GM12878 (cell line): ENCODE measurements at regions not wholly inside any gene's neighbourhood (a gene's known extent, or its start where the extent isn't known, plus 50 kb on each side); places are given as distances from the start of the nearest gene placed in this dataset.

Source experiments
- ATAC-seq: fragments of 200-7000 bp; cut with Tn5 transposase; 3 replicates; pipeline ENCODE4 v1.9.1; 2020; ENCODE audit warnings: mild to moderate bottlenecking, moderate library complexity
- BruUV-seq: library from RNA; stranded (reverse); fragments of 400-500 nt; replicated peaks from 2 replicates; lab custom pipeline; 2021; lab: Mats Ljungman, UMichigan
- CTCF ChIA-PET: fragments of 300-600 bp; sonication (Branson Sonifier 250); formaldehyde crosslinking; extraction: SDS; loops from one replicate; lab custom pipeline; 2021; ENCODE audit warnings: inconsistent platforms; lab: Yijun Ruan, JAX
- POLR2A ChIA-PET: fragments of 350-600 bp; formaldehyde crosslinking; extraction: SDS; loops from one replicate; lab custom pipeline; 2021; ENCODE audit warnings: inconsistent platforms; lab: Charles Lee
- RAD21 ChIA-PET: fragments of 300-600 bp; sonication (Branson Sonifier 250); formaldehyde crosslinking; loops from one replicate; lab custom pipeline; 2023; ENCODE audit warnings: antibody characterized with exemption; ENCODE audit not compliant: unreplicated experiment; lab: Charles Lee
- SMC1A ChIA-PET: fragments of 300-600 bp; sonication (Branson Sonifier 250); formaldehyde crosslinking; loops from one replicate; lab custom pipeline; 2023; ENCODE audit not compliant: unreplicated experiment, uncharacterized antibody; lab: Charles Lee
- DNase-seq: peaks from one replicate; pipeline ENCODE4 v3.0.0-alpha.2; 2011; ENCODE audit warnings: low read depth, low spot score
- FAIRE-seq: peaks from 3 replicates; lab custom pipeline; 2011; peaks lifted over from hg19 to GRCh38; lab: Jason Lieb, UNC
- H2AFZ ChIP-seq: 2 replicates; pipeline ENCODE4 v1.6.0; 2011; ENCODE audit warnings: low read depth, low read length, control low read depth; ENCODE audit not compliant: control insufficient read depth
- H3K27ac ChIP-seq: 2 replicates; pipeline ENCODE4 v1.5.1; 2011; ENCODE audit warnings: control low read depth; ENCODE audit not compliant: control insufficient read depth, insufficient read depth
- H3K27me3 ChIP-seq, 2 experiments: replicated peaks in 1 of 2; 2 replicates each; pipeline versions ENCODE4 v1.6.0 to v1.6.1; 2011; ENCODE audit warnings: low read length in 1 of 2; ENCODE audit not compliant: control insufficient read depth in 2 of 2, insufficient read depth in 2 of 2
- H3K36me3 ChIP-seq, 2 experiments: 2 replicates each; pipeline ENCODE4 v1.5.1; 2011; ENCODE audit warnings: low read length in 1 of 2; ENCODE audit not compliant: control insufficient read depth in 2 of 2, insufficient read depth in 2 of 2
- H3K4me1 ChIP-seq: 2 replicates; pipeline ENCODE4 v1.6.1; 2011; ENCODE audit warnings: mild to moderate bottlenecking, low read length, moderate library complexity, mixed read lengths; ENCODE audit not compliant: control insufficient read depth, insufficient read depth
- H3K4me2 ChIP-seq: 2 replicates; pipeline ENCODE4 v1.6.0; 2011; ENCODE audit warnings: control low read depth; ENCODE audit not compliant: control insufficient read depth, insufficient read depth
- H3K4me3 ChIP-seq: fragments of 200-600 bp; sonication (generic); 2 replicates; pipeline ENCODE4 v1.5.1; 2016
- H3K79me2 ChIP-seq: 2 replicates; pipeline ENCODE4 v1.6.0; 2011; ENCODE audit warnings: low read length; ENCODE audit not compliant: control insufficient read depth, insufficient read depth
- H3K9ac ChIP-seq: 2 replicates; pipeline ENCODE4 v1.8.0; 2011; ENCODE audit warnings: low read length, control low read depth, mixed read lengths; ENCODE audit not compliant: control insufficient read depth, insufficient read depth
- H3K9me3 ChIP-seq: replicated peaks from 3 replicates; pipeline ENCODE4 v1.5.1; 2011; ENCODE audit warnings: mild to moderate bottlenecking, low read length; ENCODE audit not compliant: control insufficient read depth, insufficient read depth
- H4K20me1 ChIP-seq: 2 replicates; pipeline ENCODE4 v1.6.0; 2011; ENCODE audit not compliant: control insufficient read depth, insufficient read depth
- CREB1 ChIP-seq: IDR thresholded peaks from 2 replicates; pipeline ENCODE4 v1.6.1; 2012; ENCODE audit warnings: low read depth, mild to moderate bottlenecking, inconsistent platforms
- EZH2 ChIP-seq: IDR thresholded peaks from 2 replicates; pipeline ENCODE4 v1.6.1; 2012; ENCODE audit warnings: low read depth, mild to moderate bottlenecking, control low read depth, inconsistent platforms, low read length, borderline replicate concordance; ENCODE audit not compliant: control insufficient read depth
- IRF4 ChIP-seq: IDR thresholded peaks from 2 replicates; pipeline ENCODE4 v1.6.1; 2011; ENCODE audit warnings: low read depth, low read length
- NFYA ChIP-seq: IDR thresholded peaks from 2 replicates; pipeline ENCODE4 v1.6.1; 2011; ENCODE audit warnings: low read depth, mild to moderate bottlenecking, low read length, improper control_type of control experiment, borderline replicate concordance
- RAD21 ChIP-seq: IDR thresholded peaks from 2 replicates; pipeline ENCODE4 v1.6.1; 2011; ENCODE audit warnings: mild to moderate bottlenecking, low read depth, low read length, moderate library complexity; ENCODE audit not compliant: insufficient read depth
- SMC3 ChIP-seq: IDR thresholded peaks from 2 replicates; pipeline ENCODE4 v1.6.1; 2011; ENCODE audit warnings: low read length, improper control_type of control experiment, borderline replicate concordance
- STAT1 ChIP-seq: fragments of 450-650 bp; conservative IDR thresholded peaks from 2 replicates; pipeline ENCODE4 v1.6.1; 2014; ENCODE audit warnings: antibody characterized with exemption, mild to moderate bottlenecking
- WGBS: methylation state at CpG from one replicate; pipeline ENCODE4 v1.1.6; 2016; ENCODE audit warnings: low lambda C conversion rate; ENCODE audit not compliant: insufficient replicate concordance, insufficient coverage; ENCODE audit errors: missing lambda C conversion rate; 5-methylcytosine and 5-hydroxymethylcytosine counted together
- in situ Hi-C: fragments of 300-500 bp; cut with MboI; formaldehyde crosslinking; loops from 9 replicates; pipeline ENCODE4 v1.14.3; 2018; ENCODE audit warnings: mixed read lengths
- intact Hi-C: fragments of 100-400 bp; cut with micrococcal nuclease; formaldehyde crosslinking; loops from one replicate; pipeline ENCODE4 v1.14.2; 2022; ENCODE audit not compliant: unreplicated experiment
- TF ChIP-seq, protein P1 (sequence below), 3 experiments: IDR thresholded peaks in 2 of 3; conservative IDR thresholded peaks in 1 of 3; 2 replicates each; pipeline ENCODE4 v1.5.1; 2011; ENCODE audit warnings: low read depth in 3 of 3, low read length in 3 of 3, mild to moderate bottlenecking in 3 of 3, control low read depth in 2 of 3, moderate library complexity in 2 of 3, inconsistent platforms in 1 of 3, mixed read lengths in 1 of 3; ENCODE audit not compliant: control insufficient read depth in 2 of 3, insufficient read depth in 1 of 3; ENCODE audit errors: extremely low read depth in 1 of 3

DNA sequence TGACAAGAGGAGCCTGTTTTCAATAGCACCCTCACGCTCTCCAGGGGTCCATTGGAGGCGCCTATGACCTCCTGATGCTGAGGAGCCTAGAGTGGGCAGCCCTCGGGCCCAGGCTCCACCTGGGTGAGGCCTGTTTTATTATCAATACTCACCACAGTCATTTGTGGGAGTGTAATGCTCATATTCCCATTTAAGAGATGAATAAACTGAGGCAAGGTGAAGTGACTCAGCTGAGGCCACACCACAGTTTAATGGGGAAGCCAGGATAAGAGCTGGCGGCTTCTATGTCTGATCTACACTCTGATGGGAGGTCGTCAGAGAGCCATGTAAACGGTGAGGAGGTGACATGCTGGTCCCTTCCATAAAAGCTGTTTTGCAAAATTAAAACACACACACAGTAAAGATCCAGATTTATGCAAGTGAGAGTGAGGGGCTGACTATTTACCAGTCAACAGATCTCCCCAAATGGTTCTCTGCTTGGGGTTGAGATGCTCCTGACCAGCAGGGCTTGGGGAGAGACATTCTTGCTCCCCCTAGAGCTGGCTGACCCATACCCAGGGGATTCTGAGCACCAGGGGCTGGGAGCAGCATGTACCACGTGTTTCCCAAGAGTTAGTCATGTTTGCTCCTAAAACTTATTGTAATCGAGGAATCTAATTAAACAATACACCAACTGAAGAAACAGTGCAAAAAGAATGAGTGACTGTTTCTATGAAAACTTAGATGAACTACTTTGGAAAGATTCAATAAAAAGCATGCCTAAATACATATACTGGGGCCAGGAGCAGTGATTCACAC lies 81.0 kb upstream of the INSIG1 start:
- H3K4me3 ChIP-seq = no peak overlapping the region
- no peak overlapping the region for H3K27ac ChIP-seq
- no peaks in the 10 kb centered on the region for H3K27me3 ChIP-seq
- BruUV-seq = no TSS peak
- intact Hi-C loops = loop anchor here (1.0 kb wide), 1 partner anchor 26 kb away; no protein-coding TSS in a partner anchor
- ATAC-seq = peak; percentile 72
- no peaks in the 10 kb centered on the region; the same call in 1 of the 2 replicates for H3K4me1 ChIP-seq
- RAD21 ChIA-PET = no interaction called here
- POLR2A ChIA-PET = interaction anchor here (1.3 kb wide), 1 partner anchor 11 kb away, joined by 5 read pairs; no protein-coding TSS in a partner anchor
- no peaks in the 10 kb centered on the region for H4K20me1 ChIP-seq
- H3K36me3 ChIP-seq = no peaks in the 10 kb centered on the region
- in situ Hi-C loops = no loop called here
- CTCF ChIA-PET = interaction anchor here (1.2 to 3.2 kb wide), 4 partner anchors 10 to 80 kb away, joined by 3 to 10 read pairs (median 5); no protein-coding TSS in a partner anchor
- no peak for FAIRE-seq
- H3K79me2 ChIP-seq = no peaks in the 10 kb centered on the region
- no peak overlapping the region for H2AFZ ChIP-seq
- no peaks in the 10 kb centered on the region for H3K9me3 ChIP-seq
- WGBS = 40% methylated on average over 8 of the region's 8 CpGs
- H3K4me2 ChIP-seq = no peak overlapping the region
- no peak overlapping the region for H3K9ac ChIP-seq
- SMC1A ChIA-PET = interaction anchor here (0.9 to 2.4 kb wide), 3 partner anchors 11 to 109 kb away, joined by 3 to 8 read pairs (median 3); no protein-coding TSS in a partner anchor
- DNase-seq = no peak
- peak; percentile 29; the same call in 1 of the 2 replicates for TF ChIP-seq SMC3
- no peak for TF ChIP-seq IRF4
- no peak for TF ChIP-seq NFYA
- TF ChIP-seq EZH2 = no peak
- no peak for TF ChIP-seq CREB1
- peak; percentile 40; the same call in 1 of the 2 replicates for TF ChIP-seq RAD21
- no peak for TF ChIP-seq STAT1
- TF ChIP-seq, protein P1, sequence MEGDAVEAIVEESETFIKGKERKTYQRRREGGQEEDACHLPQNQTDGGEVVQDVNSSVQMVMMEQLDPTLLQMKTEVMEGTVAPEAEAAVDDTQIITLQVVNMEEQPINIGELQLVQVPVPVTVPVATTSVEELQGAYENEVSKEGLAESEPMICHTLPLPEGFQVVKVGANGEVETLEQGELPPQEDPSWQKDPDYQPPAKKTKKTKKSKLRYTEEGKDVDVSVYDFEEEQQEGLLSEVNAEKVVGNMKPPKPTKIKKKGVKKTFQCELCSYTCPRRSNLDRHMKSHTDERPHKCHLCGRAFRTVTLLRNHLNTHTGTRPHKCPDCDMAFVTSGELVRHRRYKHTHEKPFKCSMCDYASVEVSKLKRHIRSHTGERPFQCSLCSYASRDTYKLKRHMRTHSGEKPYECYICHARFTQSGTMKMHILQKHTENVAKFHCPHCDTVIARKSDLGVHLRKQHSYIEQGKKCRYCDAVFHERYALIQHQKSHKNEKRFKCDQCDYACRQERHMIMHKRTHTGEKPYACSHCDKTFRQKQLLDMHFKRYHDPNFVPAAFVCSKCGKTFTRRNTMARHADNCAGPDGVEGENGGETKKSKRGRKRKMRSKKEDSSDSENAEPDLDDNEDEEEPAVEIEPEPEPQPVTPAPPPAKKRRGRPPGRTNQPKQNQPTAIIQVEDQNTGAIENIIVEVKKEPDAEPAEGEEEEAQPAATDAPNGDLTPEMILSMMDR (IDR thresholded peaks at IDR 0.05 in 2 of 3, conservative IDR thresholded peaks at IDR 0.05 in 1 of 3; ENCODE audit: control insufficient read depth in 2 of 3, extremely low read depth in 1 of 3, insufficient read depth in 1 of 3, low read depth in 3 of 3, low read length in 3 of 3) = peak; percentile 25 to 44 (median 37); a peak in 5 of 6 replicates
